ENCODE measurements at regions not wholly inside any gene's neighbourhood (a gene's known extent, or its start where the extent isn't known, plus 50 kb on each side); places are given as distances from the start of the nearest gene placed in this dataset.

DNA sequence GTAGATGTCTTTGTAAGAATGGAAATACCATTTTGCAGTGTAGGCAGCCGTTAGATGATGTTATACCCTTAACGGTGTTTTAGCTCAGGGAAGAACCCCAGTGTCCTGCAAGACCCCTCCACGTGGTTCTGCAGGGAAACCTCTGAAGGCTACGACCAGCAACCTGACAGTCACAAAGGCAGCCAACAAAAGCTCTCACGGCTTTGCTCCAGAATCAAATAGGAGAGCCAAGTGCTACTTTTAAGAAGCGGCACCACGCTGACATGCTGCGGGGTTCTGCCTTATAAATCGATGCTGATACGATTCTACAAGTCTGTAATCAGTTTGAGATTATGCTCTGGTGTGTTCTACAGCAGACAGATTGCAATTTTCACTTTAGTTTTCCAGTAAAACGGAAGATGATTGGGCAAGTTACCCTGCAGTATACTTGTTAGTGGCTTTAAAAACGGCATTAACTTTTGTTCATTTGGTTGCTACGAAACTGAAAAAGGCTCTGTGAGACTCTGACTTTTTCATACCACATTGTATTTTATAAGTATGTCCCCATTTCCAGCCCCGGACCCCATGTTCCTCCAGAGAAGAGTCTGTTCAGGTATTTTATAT is 312.9 kb downstream of the SAMD5 start:
- H2BK20ac ChIP-seq (ENCODE audit: low read depth, low read length): no peak overlapping the region
- H3K27ac ChIP-seq (ENCODE audit: insufficient read depth, low read length): no peak overlapping the region
- H3K9ac ChIP-seq (ENCODE audit: low read depth, low read length): no peak overlapping the region
- H4K8ac ChIP-seq (ENCODE audit: low read depth in 2 of 2, low read length in 2 of 2): no peak overlapping the region
- no peak overlapping the region for H4K91ac ChIP-seq (ENCODE audit: insufficient read depth, low read depth, low read length)
- no peak overlapping the region for H4K5ac ChIP-seq (ENCODE audit: low read depth, low read length)
- no peaks in the 10 kb centered on the region for H4K20me1 ChIP-seq (ENCODE audit: insufficient read depth, low read length)
- no peaks in the 10 kb centered on the region for H3K36me3 ChIP-seq (ENCODE audit: control insufficient read depth, insufficient read depth, low read length)
- ChIA-PET POLR2A (ENCODE audit: unreplicated experiment) (no interaction called here), CTCF (no interaction called here)
- no peak overlapping the region for H2BK120ac ChIP-seq (ENCODE audit: low read depth, low read length)
- no peak overlapping the region for H3K18ac ChIP-seq (ENCODE audit: low read depth, low read length)
- no peak overlapping the region for H2AK9ac ChIP-seq (replicated peaks; ENCODE audit: low read depth, low read length, poor library complexity)
- H3K4me1 ChIP-seq (ENCODE audit: control insufficient read depth, insufficient read depth, low read length): no peaks in the 10 kb centered on the region
- H2BK5ac ChIP-seq (ENCODE audit: low read depth, low read length, poor library complexity, severe bottlenecking): no peak overlapping the region
- no peak overlapping the region for H3K56ac ChIP-seq (ENCODE audit: extremely low read depth, insufficient read depth, low read length)
- in situ Hi-C loops (cut with MboI; ENCODE audit: low sequenced_read_pairs) (no loop called here), intact Hi-C loops (cut with micrococcal nuclease) (no loop called here), dilution Hi-C loops (cut with HindIII; ENCODE audit: low sequenced_read_pairs, unreplicated experiment) (no loop called here)
- no peaks in the 10 kb centered on the region for H3K9me1 ChIP-seq (ENCODE audit: insufficient read depth, low read length)
- H3K4me3 ChIP-seq (ENCODE audit: insufficient read depth, low read depth, low read length): no peak overlapping the region
- no peak for DNase-seq
- no peak overlapping the region for H3K4ac ChIP-seq (ENCODE audit: low read depth, low read length)
- no peaks in the 10 kb centered on the region for H3K79me1 ChIP-seq (ENCODE audit: low read depth in 1 of 2, low read length in 2 of 2)
- H3K9me3 ChIP-seq (ENCODE audit: control insufficient read depth, insufficient read depth, low read length): no peaks in the 10 kb centered on the region
- no peak for ATAC-seq (ENCODE audit: low read depth)
- TF ChIP-seq POLR2A (IDR thresholded peaks at IDR 0.05; ENCODE audit: low read depth, low read length): no peak
- TF ChIP-seq RCOR1 (IDR thresholded peaks at IDR 0.05; ENCODE audit: insufficient replicate concordance, low read length): no peak
- TF ChIP-seq, protein P1, sequence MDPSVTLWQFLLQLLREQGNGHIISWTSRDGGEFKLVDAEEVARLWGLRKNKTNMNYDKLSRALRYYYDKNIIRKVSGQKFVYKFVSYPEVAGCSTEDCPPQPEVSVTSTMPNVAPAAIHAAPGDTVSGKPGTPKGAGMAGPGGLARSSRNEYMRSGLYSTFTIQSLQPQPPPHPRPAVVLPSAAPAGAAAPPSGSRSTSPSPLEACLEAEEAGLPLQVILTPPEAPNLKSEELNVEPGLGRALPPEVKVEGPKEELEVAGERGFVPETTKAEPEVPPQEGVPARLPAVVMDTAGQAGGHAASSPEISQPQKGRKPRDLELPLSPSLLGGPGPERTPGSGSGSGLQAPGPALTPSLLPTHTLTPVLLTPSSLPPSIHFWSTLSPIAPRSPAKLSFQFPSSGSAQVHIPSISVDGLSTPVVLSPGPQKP (IDR thresholded peaks at IDR 0.05; ENCODE audit: borderline replicate concordance, low read depth, low read length): no peak
- TF ChIP-seq CEBPB (IDR thresholded peaks at IDR 0.05; ENCODE audit: low read depth, low read length): no peak
- no peak overlapping the region for H2AFZ ChIP-seq (replicated peaks; ENCODE audit: low read length, poor library complexity)
- H3K27me3 ChIP-seq (ENCODE audit: control insufficient read depth, insufficient read depth, low read length): no peaks in the 10 kb centered on the region
- H3K23ac ChIP-seq (ENCODE audit: low read depth, low read length): no peak overlapping the region
- 53% methylated on average over 3 of the region's 14 CpGs; no CpG with 5 or more reads in 1 of the 2 experiments for WGBS, 2 experiments (ENCODE audit: extremely low coverage in 2 of 2, insufficient read length in 1 of 2)
- H3K4me2 ChIP-seq (ENCODE audit: low read depth, low read length): no peak overlapping the region
- BruUV-seq (replicated peaks): no TSS peak
- no peak overlapping the region for H2BK15ac ChIP-seq (ENCODE audit: low read depth, low read length)
- no peak overlapping the region for H2AK5ac ChIP-seq (ENCODE audit: low read depth, low read length)
- no peak overlapping the region for H3K14ac ChIP-seq (replicated peaks; ENCODE audit: low read depth, low read length)

All from IMR-90 (cell line).